ENCODE measurements at regions not wholly inside any gene's neighbourhood (a gene's known extent, or its start where the extent isn't known, plus 50 kb on each side); places are given as distances from the start of the nearest gene placed in this dataset.

- no peaks in the 10 kb centered on the region for H3K4me1 Mint-ChIP-seq
- no peaks in the 10 kb centered on the region for H3K27me3 ChIP-seq
- H3K36me3 ChIP-seq, result no peaks in the 10 kb centered on the region
These were observed 71.9 kb upstream of the SLCO6A1 start for GRCh38 chr5:102570747-102571146.

GRCh38 chr5:102578362-102578761 lies 79.6 kb upstream of the SLCO6A1 start:
- no peak overlapping the region for H3K27ac ChIP-seq
- H3F3A ChIP-seq (ENCODE audit: low read depth), result no peaks in the 10 kb centered on the region
- H3K36me3 ChIP-seq, result no peaks in the 10 kb centered on the region
- no peak overlapping the region for H3K9ac ChIP-seq
- no peak overlapping the region for H2AFZ ChIP-seq (replicated peaks)
- H3K4me2 ChIP-seq, result no peak overlapping the region
- no peaks in the 10 kb centered on the region for H4K20me1 ChIP-seq (ENCODE audit: low read depth)
- no peak for TF ChIP-seq CTCF (IDR thresholded peaks at IDR 0.05)
- no peak for TF ChIP-seq EZH2phosphoT487 (IDR thresholded peaks at IDR 0.05)
- H3K79me2 ChIP-seq (ENCODE audit: low read depth), result no peaks in the 10 kb centered on the region
- Mint-ChIP-seq H3K4me3 (no peak overlapping the region), H3K27me3 (ENCODE audit: insufficient read depth, low read depth) (no peaks in the 10 kb centered on the region), H3K36me3 (no peaks in the 10 kb centered on the region), H3K27ac (no peak overlapping the region), H3K4me1 (no peaks in the 10 kb centered on the region), H3K9me3 (no peaks in the 10 kb centered on the region)
- H3K27me3 ChIP-seq, result no peaks in the 10 kb centered on the region
- no peak overlapping the region for H3K4me3 ChIP-seq
- H3K9me3 ChIP-seq (ENCODE audit: low read depth), result no peaks in the 10 kb centered on the region
- no peak for DNase-seq (ENCODE audit: low spot score)
- no peaks in the 10 kb centered on the region for H3K4me1 ChIP-seq

More at GRCh38 chr5:102570747-102571146, 71.9 kb upstream of the SLCO6A1 start:
- H3K27me3 Mint-ChIP-seq (ENCODE audit: insufficient read depth, low read depth), result no peaks in the 10 kb centered on the region
- no peak overlapping the region for H3K27ac ChIP-seq
- no peak overlapping the region for H3K4me2 ChIP-seq
- no peaks in the 10 kb centered on the region for H3K9me3 ChIP-seq (ENCODE audit: low read depth)
- no peaks in the 10 kb centered on the region for H3K36me3 Mint-ChIP-seq
- H3F3A ChIP-seq (ENCODE audit: low read depth), result no peaks in the 10 kb centered on the region
- no peaks in the 10 kb centered on the region for H3K4me1 ChIP-seq
- H3K9me3 Mint-ChIP-seq, result no peaks in the 10 kb centered on the region
- no peak overlapping the region for H3K27ac Mint-ChIP-seq
- no peaks in the 10 kb centered on the region for H3K79me2 ChIP-seq (ENCODE audit: low read depth)
- no peak for DNase-seq (ENCODE audit: low spot score)
- no peak overlapping the region for H2AFZ ChIP-seq (replicated peaks)
- no peak overlapping the region for H3K9ac ChIP-seq
- H4K20me1 ChIP-seq (ENCODE audit: low read depth), result no peaks in the 10 kb centered on the region
- TF ChIP-seq EZH2 (IDR thresholded peaks at IDR 0.05) (no peak), CTCF (IDR thresholded peaks at IDR 0.05) (no peak), EZH2phosphoT487 (IDR thresholded peaks at IDR 0.05) (no peak)
- no peak overlapping the region for H3K4me3 ChIP-seq
- no peak overlapping the region for H3K4me3 Mint-ChIP-seq

- Histone ChIP-seq H3K4me1 (no peaks in the 10 kb centered on the region), H3K4me3 (no peak overlapping the region), H3F3A (ENCODE audit: low read depth) (no peaks in the 10 kb centered on the region), H4K20me1 (ENCODE audit: low read depth) (no peaks in the 10 kb centered on the region), H3K4me2 (no peak overlapping the region), H2AFZ (replicated peaks) (no peak overlapping the region), H3K27ac (no peak overlapping the region), H3K79me2 (ENCODE audit: low read depth) (no peaks in the 10 kb centered on the region), H3K9ac (no peak overlapping the region), H3K36me3 (no peaks in the 10 kb centered on the region), H3K27me3 (no peaks in the 10 kb centered on the region), H3K9me3 (ENCODE audit: low read depth) (no peaks in the 10 kb centered on the region)
- DNase-seq (ENCODE audit: low spot score), result no peak
- no peak overlapping the region for H3K27ac Mint-ChIP-seq
- no peaks in the 10 kb centered on the region for H3K9me3 Mint-ChIP-seq
- no peak overlapping the region for H3K4me3 Mint-ChIP-seq
- H3K4me1 Mint-ChIP-seq, result peaks cover 5% of the 10 kb centered on the region
- TF ChIP-seq EZH2phosphoT487 (IDR thresholded peaks at IDR 0.05) (no peak), CTCF (IDR thresholded peaks at IDR 0.05) (no peak), EZH2 (IDR thresholded peaks at IDR 0.05) (no peak)
- H3K36me3 Mint-ChIP-seq, result no peaks in the 10 kb centered on the region
- H3K27me3 Mint-ChIP-seq (ENCODE audit: insufficient read depth, low read depth), result no peaks in the 10 kb centered on the region
These were observed 80.6 kb upstream of the SLCO6A1 start for GRCh38 chr5:102579379-102579778.

- Histone ChIP-seq H3K4me2 (no peak overlapping the region), H2AFZ (replicated peaks) (no peak overlapping the region), H3K27ac (no peak overlapping the region), H3K9ac (no peak overlapping the region), H3K27me3 (no peaks in the 10 kb centered on the region), H3K36me3 (no peaks in the 10 kb centered on the region), H3K4me3 (no peak overlapping the region), H3K4me1 (no peaks in the 10 kb centered on the region), H4K20me1 (ENCODE audit: low read depth) (no peaks in the 10 kb centered on the region), H3K9me3 (ENCODE audit: low read depth) (no peaks in the 10 kb centered on the region), H3F3A (ENCODE audit: low read depth) (no peaks in the 10 kb centered on the region), H3K79me2 (ENCODE audit: low read depth) (no peaks in the 10 kb centered on the region)
- Mint-ChIP-seq H3K27ac (no peak overlapping the region), H3K4me3 (no peak overlapping the region), H3K9me3 (no peaks in the 10 kb centered on the region), H3K27me3 (ENCODE audit: insufficient read depth, low read depth) (no peaks in the 10 kb centered on the region), H3K36me3 (no peaks in the 10 kb centered on the region), H3K4me1 (peaks cover 10% of the 10 kb centered on the region)
- DNase-seq (ENCODE audit: low spot score), result no peak
- no peak for TF ChIP-seq CTCF (IDR thresholded peaks at IDR 0.05)
- no peak for TF ChIP-seq EZH2 (IDR thresholded peaks at IDR 0.05)
- no peak for TF ChIP-seq EZH2phosphoT487 (IDR thresholded peaks at IDR 0.05)
These were observed 82.2 kb upstream of the SLCO6A1 start for GRCh38 chr5:102581011-102581410.

Data from neural progenitor cell (in vitro differentiated cells).